Left renal pelvis (tissue), 4 donors: ENCODE measurements at regions not wholly inside any gene's neighbourhood (a gene's known extent, or its start where the extent isn't known, plus 50 kb on each side); places are given as distances from the start of the nearest gene placed in this dataset.

Experiments
- DNase-seq, 4 donors: peaks; one replicate each; pipeline ENCODE4 v3.0.0-alpha.2; 2013; ENCODE audit warnings: low read depth in 4 of 4, low spot score in 3 of 4

DNA sequence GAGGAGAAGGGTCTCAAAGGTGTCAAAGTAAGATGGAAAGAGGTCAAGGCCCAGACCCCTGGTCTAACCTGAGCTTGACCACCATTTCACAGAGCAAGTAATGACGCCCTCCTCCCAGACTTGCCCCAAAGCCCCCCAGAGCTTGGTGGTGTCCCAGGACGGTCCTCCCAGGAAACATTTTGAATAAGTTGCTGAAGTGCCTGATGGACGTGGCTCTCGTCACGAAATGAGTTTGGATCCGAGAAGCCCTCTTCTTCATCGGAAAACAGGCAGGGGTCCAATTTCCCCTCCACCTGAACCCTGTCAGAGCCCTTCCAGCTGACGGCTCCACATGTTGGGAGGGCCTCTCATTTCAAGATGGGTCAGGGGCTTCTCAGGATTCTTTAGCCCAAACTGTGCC is 54.5 kb upstream of the TPM4 start:
- DNase-seq = no peak

DNA sequence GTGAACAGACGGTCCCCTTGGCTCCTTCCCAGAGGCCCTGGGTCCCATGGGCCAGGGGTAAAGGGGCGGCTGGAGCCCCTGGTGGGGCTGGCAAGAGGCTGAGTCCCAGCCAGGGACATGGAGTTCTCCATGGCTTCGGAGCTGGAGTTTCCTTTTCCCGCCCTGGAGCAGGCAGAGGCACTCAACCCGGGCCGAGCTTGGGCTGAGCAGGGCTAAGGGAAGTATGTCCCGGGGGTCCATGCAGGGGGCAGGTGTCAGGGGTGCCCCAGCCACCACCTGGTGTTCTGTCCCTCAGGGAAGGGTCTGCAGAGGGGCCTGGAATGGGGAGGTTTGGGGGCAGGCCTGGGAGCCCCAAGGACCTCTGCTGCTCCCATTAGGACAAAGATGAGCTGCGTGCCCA is 54.0 kb upstream of the TPM4 start:
- no peak for DNase-seq

DNA sequence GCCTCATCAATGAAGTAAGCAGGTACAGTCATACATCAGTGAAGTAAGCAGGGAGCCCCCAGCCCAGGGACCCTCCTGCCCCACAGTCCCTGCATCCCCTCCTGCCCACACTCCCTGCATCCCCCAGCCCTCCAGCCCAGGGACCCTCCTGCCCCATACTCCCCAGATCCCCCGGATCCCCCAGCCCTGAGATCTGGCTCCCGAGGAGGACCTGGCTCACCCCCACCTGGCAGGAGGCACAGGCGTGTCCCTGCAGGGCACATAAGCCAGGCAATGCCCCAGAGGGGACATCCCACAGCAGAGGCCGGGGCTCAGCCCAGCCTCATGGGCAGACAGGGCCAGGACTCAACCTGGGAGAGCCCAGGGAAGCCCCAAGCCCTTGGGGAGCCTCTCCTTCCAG is 53.6 kb upstream of the TPM4 start:
- no peak for DNase-seq

DNA sequence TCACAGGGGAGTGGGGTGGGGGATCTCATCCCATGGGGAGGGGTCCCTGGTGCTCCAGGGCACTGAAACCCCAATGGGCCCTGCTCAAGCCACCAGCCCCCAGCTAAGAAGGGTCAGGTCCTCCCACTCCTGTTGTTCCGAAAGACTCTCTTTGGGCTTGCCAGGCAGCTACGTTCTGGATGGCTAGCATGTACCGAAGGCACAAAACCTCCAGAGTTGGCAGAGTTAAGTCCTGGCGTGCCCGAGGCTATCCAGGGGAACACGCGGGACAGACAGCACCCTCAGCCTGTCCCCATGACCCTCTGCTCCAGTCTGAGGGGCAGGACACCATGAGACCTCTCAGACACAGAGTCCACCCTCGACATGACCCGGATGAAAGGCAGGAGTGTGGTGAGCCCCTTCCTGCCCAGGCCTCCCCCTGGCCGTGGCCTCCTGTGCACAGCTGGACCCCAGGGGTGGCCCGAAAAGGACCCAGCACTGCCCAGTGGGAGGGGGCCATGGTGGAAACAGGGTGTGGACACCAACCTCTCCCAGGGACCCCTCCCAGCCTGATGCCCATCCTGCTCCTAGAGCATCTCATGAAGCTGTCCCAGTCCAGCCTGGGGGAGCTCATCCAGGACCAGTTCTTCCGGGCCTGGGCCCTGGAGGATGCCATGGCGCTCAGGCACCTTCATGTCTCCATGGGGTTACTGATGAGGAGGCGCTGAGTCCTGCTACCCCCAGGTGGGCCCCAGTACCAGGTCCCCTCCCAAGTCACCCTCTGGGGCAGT is 53.0 kb upstream of the TPM4 start:
- no peak for DNase-seq

DNA sequence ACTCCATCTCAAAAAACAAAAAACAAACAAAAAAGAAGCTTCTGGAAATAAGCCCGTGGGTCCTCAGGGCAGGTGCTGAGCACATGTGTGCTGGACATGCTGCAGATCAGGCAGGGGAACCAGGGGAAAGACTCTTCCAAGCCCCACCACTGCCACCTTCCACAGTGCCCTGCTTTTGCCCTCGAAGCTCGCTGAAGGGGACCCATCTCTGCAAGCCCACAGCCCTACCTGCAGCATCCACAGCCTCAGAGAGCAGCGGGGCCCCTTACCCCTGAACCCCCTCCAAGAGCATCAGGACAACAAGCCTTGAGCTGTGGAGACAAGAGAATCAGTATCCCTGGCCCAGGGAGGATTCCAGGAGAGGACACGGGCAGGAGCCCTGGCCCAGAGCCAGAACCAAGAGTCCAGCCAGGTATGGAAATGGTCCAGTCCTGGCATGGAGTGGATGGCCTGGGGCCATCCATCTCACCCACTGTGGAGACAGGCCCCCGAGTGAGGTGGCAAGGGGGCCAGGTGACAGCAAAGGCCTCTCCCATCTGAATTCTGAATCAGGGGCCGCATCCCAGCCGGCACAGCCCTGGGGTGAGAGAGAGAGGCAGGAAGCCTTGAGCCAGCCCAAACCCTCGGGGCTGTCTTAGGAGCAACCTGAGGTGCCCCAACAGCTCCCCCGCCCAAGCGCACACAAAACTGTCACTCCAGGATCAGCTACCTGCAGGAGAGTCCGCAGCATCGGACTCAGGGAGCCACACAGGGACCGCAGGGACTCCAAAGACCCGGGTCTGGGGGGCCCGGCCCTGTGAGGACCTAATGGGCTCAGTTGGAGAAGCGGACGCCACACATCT is 51.8 kb upstream of the TPM4 start:
- DNase-seq = no peak

DNA sequence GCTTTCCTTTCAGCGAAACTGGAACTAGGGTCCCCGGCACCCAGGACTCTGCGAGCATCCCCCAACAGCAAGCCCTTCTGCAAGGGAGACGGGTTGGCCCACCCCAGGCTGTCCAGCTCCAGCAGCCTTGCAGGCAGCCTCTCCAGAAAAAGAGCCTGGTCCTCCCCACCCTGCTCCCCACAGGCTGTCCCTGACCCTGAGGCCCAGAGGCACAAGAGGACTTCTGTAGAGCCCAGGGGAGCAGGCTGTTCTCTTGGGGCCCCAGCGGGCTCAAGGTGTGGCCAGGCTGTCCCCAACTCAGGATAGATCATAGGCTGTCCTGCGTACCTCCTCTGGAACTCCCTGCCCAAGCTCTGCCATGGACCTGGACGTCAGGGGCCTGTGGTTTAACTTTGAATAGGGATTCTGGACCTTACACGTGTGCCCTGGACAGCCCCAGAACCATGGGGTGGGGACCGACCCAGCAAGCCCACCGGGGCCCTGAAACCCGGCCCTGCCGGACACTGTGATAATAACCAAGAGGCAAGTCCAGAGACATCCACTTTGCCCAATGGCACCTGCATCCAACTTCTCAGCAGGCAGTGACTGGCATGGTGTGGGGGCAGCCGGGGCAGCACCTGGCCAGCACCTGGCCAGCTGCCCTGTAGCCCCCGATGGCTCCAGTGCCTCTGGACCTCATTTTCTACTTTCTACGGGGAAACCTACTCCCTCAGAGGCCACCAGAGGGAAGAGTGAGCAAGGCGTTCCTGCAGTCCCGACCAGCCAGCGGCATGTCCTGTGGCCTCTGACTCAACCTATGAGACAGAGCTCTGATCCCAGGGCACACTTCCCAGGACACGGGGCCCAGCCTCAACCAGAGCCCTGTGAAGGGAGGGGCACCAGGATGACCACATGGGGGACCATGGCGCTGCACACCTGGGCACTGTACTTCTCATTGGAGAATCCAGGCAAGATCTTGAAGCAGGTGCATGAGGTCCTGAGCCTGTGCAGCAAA is 50.9 kb upstream of the TPM4 start:
- no peak for DNase-seq

DNA sequence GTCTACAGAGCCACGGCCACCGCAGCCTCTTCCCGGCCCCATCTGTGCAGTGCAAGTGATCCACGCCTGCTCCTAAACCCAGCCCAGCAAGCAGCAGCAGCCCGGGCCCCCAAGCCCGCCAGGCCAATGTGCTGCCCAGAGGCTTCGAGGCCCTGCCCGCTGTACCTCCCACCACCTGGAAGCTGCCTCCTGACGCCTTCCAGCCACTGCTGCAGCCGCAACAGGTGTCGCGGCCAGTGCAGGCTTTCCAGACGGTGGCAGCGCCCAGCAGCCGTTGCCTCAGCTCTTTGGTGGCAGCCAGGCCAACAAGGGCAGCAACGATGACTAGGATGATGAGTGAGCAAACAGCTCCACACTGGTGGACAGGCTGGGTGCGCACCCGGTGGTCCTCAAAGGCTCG is 50.2 kb upstream of the TPM4 start:
- no peak for DNase-seq
